ENCODE measurements at regions not wholly inside any gene's neighbourhood (a gene's known extent, or its start where the extent isn't known, plus 50 kb on each side); places are given as distances from the start of the nearest gene placed in this dataset.

- H3K27ac ChIP-seq, result no peak overlapping the region
- TF ChIP-seq CTCF (IDR thresholded peaks at IDR 0.05), result no peak
- intact Hi-C loops (cut with DNase I; ENCODE audit: low total_unique reads), result no loop called here
- no peaks in the 10 kb centered on the region for H3K36me3 ChIP-seq
- no peaks in the 10 kb centered on the region for H3K4me1 ChIP-seq
- no peaks in the 10 kb centered on the region for H3K27me3 ChIP-seq
- DNase-seq, result no peak
- peaks cover 0 to 2% (median 0%) of the 10 kb centered on the region in 3 donors for H3K9me3 ChIP-seq
- H3K4me3 ChIP-seq, result no peak overlapping the region
These were observed 213.9 kb upstream of the KLHL29 start for GRCh38 chr2:23171108-23171507.

GRCh38 chr2:23178396-23178795, 206.6 kb upstream of the KLHL29 start:
- Histone ChIP-seq H3K27me3 (no peaks in the 10 kb centered on the region), H3K27ac (no peak overlapping the region), H3K4me3 (no peak overlapping the region), H3K9me3 (peaks cover 0 to 19% (median 4%) of the 10 kb centered on the region in 3 donors), H3K36me3 (no peaks in the 10 kb centered on the region), H3K4me1 (no peaks in the 10 kb centered on the region)
- TF ChIP-seq CTCF (IDR thresholded peaks at IDR 0.05), result no peak
- DNase-seq, result no peak
- intact Hi-C loops (cut with DNase I; ENCODE audit: low total_unique reads), result no loop called here

- intact Hi-C loops (cut with DNase I; ENCODE audit: low total_unique reads), result no loop called here
These were observed 201.2 kb upstream of the KLHL29 start for GRCh38 chr2:23183733-23184132.

GRCh38 chr2:23198316-23199114, 186.5 kb upstream of the KLHL29 start:
- intact Hi-C loops (cut with DNase I; ENCODE audit: low total_unique reads), result no loop called here
- DNase-seq, result no peak
- Histone ChIP-seq H3K4me1 (no peaks in the 10 kb centered on the region), H3K36me3 (no peaks in the 10 kb centered on the region), H3K4me3 (no peak overlapping the region), H3K27me3 (no peaks in the 10 kb centered on the region), H3K9me3 (peaks cover 0 to 9% (median 8%) of the 10 kb centered on the region in 3 donors), H3K27ac (no peak overlapping the region)
- TF ChIP-seq CTCF (IDR thresholded peaks at IDR 0.05), result no peak

More at GRCh38 chr2:23183733-23184132, 201.2 kb upstream of the KLHL29 start:
- Histone ChIP-seq H3K36me3 (no peaks in the 10 kb centered on the region), H3K27me3 (no peaks in the 10 kb centered on the region), H3K9me3 (peaks cover 0 to 22% (median 4%) of the 10 kb centered on the region in 3 donors), H3K4me1 (no peaks in the 10 kb centered on the region), H3K4me3 (no peak overlapping the region), H3K27ac (no peak overlapping the region)
- no peak for TF ChIP-seq CTCF (IDR thresholded peaks at IDR 0.05)
- no peak for DNase-seq

- intact Hi-C loops (cut with DNase I; ENCODE audit: low total_unique reads), result no loop called here
- no peak for DNase-seq
- H3K27ac ChIP-seq, result no peak overlapping the region
- peaks cover 0 to under 1% (median 0%) of the 10 kb centered on the region in 4 donors for H3K4me1 ChIP-seq
- no peak overlapping the region for H3K4me3 ChIP-seq
- H3K27me3 ChIP-seq, result no peaks in the 10 kb centered on the region
- TF ChIP-seq CTCF (IDR thresholded peaks at IDR 0.05), result no peak
- no peaks in the 10 kb centered on the region for H3K36me3 ChIP-seq
- peaks cover 0 to 9% (median 8%) of the 10 kb centered on the region in 3 donors for H3K9me3 ChIP-seq
These were observed 185.7 kb upstream of the KLHL29 start for GRCh38 chr2:23199115-23199918.
